ENCODE measurements at regions not wholly inside any gene's neighbourhood (a gene's known extent, or its start where the extent isn't known, plus 50 kb on each side); places are given as distances from the start of the nearest gene placed in this dataset.

GRCh38 chr16:49021136-49021535 is 260.5 kb downstream of the CBLN1 start:
- ChIA-PET CTCF (no interaction called here), POLR2A (no interaction called here), RAD21 (ENCODE audit: low non-redundant PET in 1 of 2, low total read pairs in 2 of 2, uncharacterized antibody in 2 of 2, unreplicated experiment in 2 of 2) (no interaction called here)
- Histone ChIP-seq H3K27ac (ENCODE audit: low read depth, low read length) (no peak overlapping the region), H4K20me1 (ENCODE audit: insufficient read depth) (no peaks in the 10 kb centered on the region), H3K79me2 (ENCODE audit: insufficient read depth, low read length) (no peaks in the 10 kb centered on the region), H3K36me3 (ENCODE audit: control insufficient read depth in 1 of 2, insufficient read depth in 2 of 2, low read length in 2 of 2) (no peaks in the 10 kb centered on the region), H3K9ac (ENCODE audit: low read length) (no peak overlapping the region), H3K4me2 (ENCODE audit: low read length) (no peak overlapping the region), H3K9me2 (ENCODE audit: insufficient read depth) (no peaks in the 10 kb centered on the region), H3K9me3 (ENCODE audit: control insufficient read depth in 1 of 2, insufficient read depth in 1 of 2, low read depth in 1 of 2, low read length in 2 of 2) (no peaks in the 10 kb centered on the region), H3K27me3 (ENCODE audit: insufficient read depth, low read length) (peaks cover 6% of the 10 kb centered on the region), H2AFZ (ENCODE audit: low read depth, low read length, poor library complexity, severe bottlenecking) (no peak overlapping the region), H3K4me3 (replicated peaks in 1 of 2; ENCODE audit: low read depth in 1 of 2, low read length in 2 of 2) (no peak overlapping the region), H3K4me1 (ENCODE audit: control insufficient read depth in 1 of 2, insufficient read depth in 2 of 2, low read length in 2 of 2) (peaks cover 10 to 24% of the 10 kb centered on the region in 2 experiments)
- no peak for DNase-seq (ENCODE audit: low read depth, low spot score)
- no peak for TF ChIP-seq ZNF274 (IDR thresholded peaks at IDR 0.05; ENCODE audit: low read depth, low read length)
- no peak for TF ChIP-seq CTCF (IDR thresholded peaks at IDR 0.05 in 2 of 3, conservative IDR thresholded peaks at IDR 0.05 in 1 of 3; ENCODE audit: borderline replicate concordance in 1 of 3, insufficient read depth in 1 of 3, low read depth in 2 of 3, low read length in 2 of 3)
- no peak for TF ChIP-seq SP1 (IDR thresholded peaks at IDR 0.05; ENCODE audit: low read depth)
- no peak for TF ChIP-seq EGR1 (IDR thresholded peaks at IDR 0.05; ENCODE audit: low read depth)
- no peak for TF ChIP-seq POLR2A (IDR thresholded peaks at IDR 0.05; ENCODE audit: borderline replicate concordance, extremely low read depth, insufficient read depth, insufficient read length)
- TF ChIP-seq TCF7L2 (IDR thresholded peaks at IDR 0.05; ENCODE audit: borderline replicate concordance, extremely low read depth, insufficient read depth, insufficient read length) = no peak
- no peak for TF ChIP-seq ATF3 (IDR thresholded peaks at IDR 0.05)
- TF ChIP-seq SRF (IDR thresholded peaks at IDR 0.05; ENCODE audit: low read depth) = no peak
- TF ChIP-seq ZBTB33 (IDR thresholded peaks at IDR 0.05; ENCODE audit: extremely low read depth, insufficient replicate concordance, low read length) = no peak
- TF ChIP-seq FOSL1 (IDR thresholded peaks at IDR 0.05; ENCODE audit: low read depth) = no peak
- TF ChIP-seq YY1 (IDR thresholded peaks at IDR 0.05; ENCODE audit: extremely low read depth, insufficient replicate concordance, low read depth, low read length) = no peak
- no peak for TF ChIP-seq CEBPB (IDR thresholded peaks at IDR 0.05; ENCODE audit: low read depth)
- no peak for TF ChIP-seq ELF1 (IDR thresholded peaks at IDR 0.05; ENCODE audit: borderline replicate concordance, low read depth)
- TF ChIP-seq JUND (IDR thresholded peaks at IDR 0.05) = no peak
- TF ChIP-seq RAD21 (IDR thresholded peaks at IDR 0.05; ENCODE audit: low read depth) = no peak
- no peak for TF ChIP-seq EZH2 (IDR thresholded peaks at IDR 0.05)
- no peak for TF ChIP-seq MAX (IDR thresholded peaks at IDR 0.05)
- no peak for TF ChIP-seq EZH2phosphoT487 (IDR thresholded peaks at IDR 0.05; ENCODE audit: borderline replicate concordance)
- TF ChIP-seq CBX3 (IDR thresholded peaks at IDR 0.05; ENCODE audit: low read depth) = no peak
- TF ChIP-seq REST (IDR thresholded peaks at IDR 0.05; ENCODE audit: low read depth) = no peak
- intact Hi-C loops (cut with micrococcal nuclease) = no loop called here
- ATAC-seq = no peak
- no TSS peak for BruUV-seq (replicated peaks)
